ENCODE measurements at regions not wholly inside any gene's neighbourhood (a gene's known extent, or its start where the extent isn't known, plus 50 kb on each side); places are given as distances from the start of the nearest gene placed in this dataset.

- DNase-seq, result no peak
These were observed 142.9 kb downstream of the RPIA start for GRCh38 chr2:88834376-88834775.

- no peak for DNase-seq
These were observed 143.4 kb downstream of the RPIA start for GRCh38 chr2:88834866-88835265.

GRCh38 chr2:88835726-88836125 is 144.3 kb downstream of the RPIA start:
- no peak for DNase-seq

GRCh38 chr2:88836351-88836750 is 144.9 kb downstream of the RPIA start:
- no peak for DNase-seq

- no peak for DNase-seq
These were observed 146.2 kb downstream of the RPIA start for GRCh38 chr2:88837511-88838160.

- DNase-seq, result no peak
These were observed 146.7 kb downstream of the RPIA start for GRCh38 chr2:88838165-88838635.

GRCh38 chr2:88841224-88841929 is 149.9 kb downstream of the RPIA start:
- no peak for DNase-seq

- no peak for DNase-seq
These were observed 151.4 kb downstream of the RPIA start for GRCh38 chr2:88842656-88843460.

- no peak for DNase-seq
These were observed 152.2 kb downstream of the RPIA start for GRCh38 chr2:88843651-88844050.

GRCh38 chr2:88844960-88845359 is 153.5 kb downstream of the RPIA start:
- no peak for DNase-seq

GRCh38 chr2:88845772-88846661 is 154.5 kb downstream of the RPIA start:
- DNase-seq, result no peak

GRCh38 chr2:88852753-88853402 is 161.4 kb downstream of the RPIA start:
- DNase-seq, result no peak

GRCh38 chr2:88853403-88853790 is 161.9 kb downstream of the RPIA start:
- no peak for DNase-seq

GRCh38 chr2:88854528-88854927 is 163.1 kb downstream of the RPIA start:
- no peak for DNase-seq

- DNase-seq, result no peak
These were observed 164.3 kb downstream of the RPIA start for GRCh38 chr2:88855620-88856408.

- no peak for DNase-seq
These were observed 165.1 kb downstream of the RPIA start for GRCh38 chr2:88856409-88857135.

- no peak for DNase-seq
These were observed 165.8 kb downstream of the RPIA start for GRCh38 chr2:88857274-88857741.

GRCh38 chr2:88857951-88858411 is 166.5 kb downstream of the RPIA start:
- no peak for DNase-seq

- no peak for DNase-seq
These were observed 168.0 kb downstream of the RPIA start for GRCh38 chr2:88859461-88859860.

Measured in fibroblast of skin of scalp (primary cell).